Skeletal muscle tissue (tissue), 3 donors: ENCODE measurements at regions not wholly inside any gene's neighbourhood (a gene's known extent, or its start where the extent isn't known, plus 50 kb on each side); places are given as distances from the start of the nearest gene placed in this dataset.

Source experiments
- H3K27ac ChIP-seq: one replicate; pipeline ENCODE4 v1.7.0; 2013; ENCODE audit warnings: mild to moderate bottlenecking, low read depth, low read length, inconsistent platforms
- H3K27me3 ChIP-seq, 3 donors: one replicate each; pipeline ENCODE4 v1.7.0; 2013; ENCODE audit warnings: low read length in 3 of 3; ENCODE audit not compliant: control insufficient read depth in 3 of 3, insufficient read depth in 3 of 3
- H3K36me3 ChIP-seq, 3 donors: one replicate each; pipeline ENCODE4 v1.7.0; 2013; ENCODE audit warnings: low read length in 3 of 3; ENCODE audit not compliant: control insufficient read depth in 3 of 3, insufficient read depth in 3 of 3
- H3K4me1 ChIP-seq, 3 donors: one replicate each; pipeline ENCODE4 v1.7.0; 2013; ENCODE audit warnings: low read length in 3 of 3, mild to moderate bottlenecking in 3 of 3; ENCODE audit not compliant: control insufficient read depth in 3 of 3, insufficient read depth in 3 of 3
- H3K4me3 ChIP-seq, 3 donors: one replicate each; pipeline ENCODE4 v1.7.0; 2013; ENCODE audit warnings: low read length in 3 of 3
- H3K9ac ChIP-seq, 3 donors: one replicate each; pipeline ENCODE4 v1.7.0; 2013; ENCODE audit warnings: low read length in 3 of 3, mild to moderate bottlenecking in 3 of 3, moderate library complexity in 2 of 3, low read depth in 1 of 3
- H3K9me3 ChIP-seq, 3 donors: one replicate each; pipeline ENCODE4 v1.7.0; 2013; ENCODE audit warnings: low read length in 3 of 3; ENCODE audit not compliant: control insufficient read depth in 3 of 3
- donor health status: Osteomylitis.

DNA sequence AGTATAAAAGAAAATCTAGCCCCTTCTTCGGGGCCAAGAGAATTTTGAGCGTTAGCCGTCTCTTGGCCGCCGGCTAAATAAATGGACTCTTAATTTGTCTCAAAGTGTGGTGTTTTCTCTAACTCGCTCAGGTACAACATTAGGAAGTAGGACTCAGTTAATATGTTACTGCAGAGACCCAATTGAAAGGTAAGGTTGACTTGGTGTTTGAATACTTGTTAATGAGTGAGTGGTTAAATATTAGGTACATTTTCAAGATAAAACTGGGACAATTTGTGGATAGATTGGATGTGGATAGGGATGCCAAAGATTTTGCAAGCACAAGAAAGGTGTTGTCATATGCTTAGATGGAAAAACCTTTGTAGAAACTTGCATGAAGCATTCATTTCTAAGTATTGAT lies 1177.3 kb upstream of the CDH18 start:
- Histone ChIP-seq H3K27me3 (no peaks in the 10 kb centered on the region), H3K9ac (no peak overlapping the region), H3K4me3 (no peak overlapping the region), H3K36me3 (no peaks in the 10 kb centered on the region), H3K27ac (no peak overlapping the region), H3K9me3 (no peaks in the 10 kb centered on the region), H3K4me1 (no peaks in the 10 kb centered on the region)

DNA sequence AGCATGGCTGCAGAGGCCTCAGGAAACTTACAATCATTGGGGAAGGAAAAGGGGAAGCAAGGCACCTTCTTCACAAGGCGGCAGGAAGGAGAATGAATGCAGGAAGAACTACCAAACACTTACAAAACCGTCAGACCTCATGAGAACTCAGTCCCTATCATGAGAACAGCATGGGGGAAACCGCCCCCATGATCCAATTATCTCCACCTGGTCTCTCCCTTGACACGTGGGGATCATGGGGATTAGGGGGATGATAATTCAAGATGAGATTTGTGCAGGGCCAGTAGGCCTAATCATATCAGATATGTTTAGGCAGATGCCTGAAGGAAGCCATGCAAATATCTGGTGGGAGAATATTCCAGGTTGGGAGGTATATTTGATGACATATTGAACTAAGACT lies 1176.4 kb upstream of the CDH18 start:
- Histone ChIP-seq H3K27me3 (no peaks in the 10 kb centered on the region), H3K4me1 (no peaks in the 10 kb centered on the region), H3K4me3 (no peak overlapping the region), H3K9me3 (no peaks in the 10 kb centered on the region), H3K36me3 (no peaks in the 10 kb centered on the region), H3K9ac (no peak overlapping the region), H3K27ac (no peak overlapping the region)

DNA sequence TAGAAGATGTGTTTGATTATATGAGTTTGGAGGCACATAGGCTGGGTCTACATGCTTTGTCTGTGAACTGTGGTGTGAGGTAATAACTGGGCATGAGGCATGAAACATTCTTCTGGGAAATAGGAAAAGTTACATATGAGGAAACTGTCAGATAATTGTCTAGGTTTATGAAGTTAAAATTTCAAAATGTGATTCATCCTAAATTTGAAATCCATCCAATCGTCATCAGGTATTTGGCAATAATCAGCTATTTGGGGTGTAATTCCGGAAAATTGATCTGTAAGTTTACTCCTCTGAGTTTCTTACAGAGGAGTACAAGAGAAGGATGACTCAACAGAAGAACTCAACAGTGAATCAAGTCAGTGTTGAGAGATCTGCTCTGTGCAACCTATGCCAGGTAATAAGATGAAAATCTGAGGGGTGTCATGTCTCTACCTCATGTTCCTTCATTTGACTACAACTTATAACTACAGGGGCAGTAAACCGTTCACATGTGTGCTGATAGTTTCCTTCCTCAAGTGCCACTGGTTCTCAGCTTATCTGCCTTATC lies 1171.6 kb upstream of the CDH18 start:
- Histone ChIP-seq H3K4me3 (no peak overlapping the region), H3K9ac (no peak overlapping the region), H3K36me3 (no peaks in the 10 kb centered on the region), H3K27ac (no peak overlapping the region), H3K9me3 (no peaks in the 10 kb centered on the region), H3K4me1 (no peaks in the 10 kb centered on the region), H3K27me3 (no peaks in the 10 kb centered on the region)

DNA sequence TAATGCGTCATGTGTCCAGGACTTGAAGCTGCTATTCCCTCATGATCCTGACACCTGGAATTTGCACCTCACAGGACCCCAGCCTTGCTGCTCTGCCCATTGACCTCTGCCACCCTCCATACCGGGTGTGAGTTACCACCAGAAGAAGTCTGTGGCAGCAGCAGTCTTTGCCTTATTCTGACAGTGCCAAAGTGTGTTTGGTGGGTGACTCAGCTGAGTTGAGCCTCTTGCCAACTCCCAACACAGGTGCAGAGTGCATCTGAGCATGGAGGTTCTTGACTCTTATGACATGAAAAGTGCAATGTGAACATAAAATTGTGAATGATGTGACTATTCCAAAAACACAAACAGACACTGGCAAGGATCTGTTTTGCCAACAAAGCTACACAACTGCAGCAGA lies 1166.5 kb upstream of the CDH18 start:
- Histone ChIP-seq H3K4me1 (no peaks in the 10 kb centered on the region), H3K36me3 (no peaks in the 10 kb centered on the region), H3K9me3 (no peaks in the 10 kb centered on the region), H3K9ac (no peak overlapping the region), H3K4me3 (no peak overlapping the region), H3K27me3 (no peaks in the 10 kb centered on the region), H3K27ac (no peak overlapping the region)

DNA sequence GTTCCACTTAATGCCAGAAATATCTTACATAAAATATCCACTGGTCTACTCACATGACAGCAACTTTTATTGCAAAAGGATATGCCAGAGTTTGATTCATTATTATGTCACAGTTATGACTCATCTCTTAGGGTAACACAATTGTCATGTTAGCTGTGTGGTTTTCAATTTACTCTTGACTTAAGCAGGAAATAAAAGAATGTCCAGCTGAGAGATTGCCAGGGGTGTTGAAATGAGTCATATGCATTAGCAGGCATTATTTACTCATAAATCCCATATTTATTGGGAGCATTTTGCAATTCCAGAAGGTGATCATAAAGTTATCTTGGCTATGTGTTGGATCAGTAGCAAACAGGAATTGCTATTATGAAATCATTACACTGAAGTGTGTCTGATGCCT lies 1164.6 kb upstream of the CDH18 start:
- Histone ChIP-seq H3K27me3 (no peaks in the 10 kb centered on the region), H3K9me3 (no peaks in the 10 kb centered on the region), H3K4me3 (no peak overlapping the region), H3K36me3 (no peaks in the 10 kb centered on the region), H3K9ac (no peak overlapping the region), H3K4me1 (no peaks in the 10 kb centered on the region), H3K27ac (no peak overlapping the region)

DNA sequence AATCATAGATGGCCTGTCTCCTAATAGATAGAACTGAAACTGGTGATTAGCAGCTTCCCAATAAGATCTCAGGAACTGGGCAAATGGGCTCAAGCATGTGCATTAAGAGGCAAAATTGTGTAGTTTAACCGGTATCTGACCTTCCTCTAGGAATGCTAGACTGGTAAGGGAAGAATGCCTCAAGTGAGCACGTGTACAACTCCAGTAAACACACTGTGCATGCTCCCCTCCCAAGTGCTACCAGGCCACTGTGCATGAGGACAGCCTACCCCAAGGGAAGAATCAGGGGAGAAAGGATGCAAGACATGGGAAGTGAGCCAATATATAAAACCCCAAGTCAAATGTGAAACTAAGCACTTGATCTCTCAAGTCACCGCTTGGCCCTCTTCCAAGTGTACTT lies 1157.4 kb upstream of the CDH18 start:
- H3K9me3 ChIP-seq: no peaks in the 10 kb centered on the region
- no peaks in the 10 kb centered on the region for H3K27me3 ChIP-seq
- H3K27ac ChIP-seq: no peak overlapping the region
- no peak overlapping the region for H3K4me3 ChIP-seq
- no peaks in the 10 kb centered on the region for H3K4me1 ChIP-seq
- no peaks in the 10 kb centered on the region for H3K36me3 ChIP-seq
- no peak overlapping the region for H3K9ac ChIP-seq

DNA sequence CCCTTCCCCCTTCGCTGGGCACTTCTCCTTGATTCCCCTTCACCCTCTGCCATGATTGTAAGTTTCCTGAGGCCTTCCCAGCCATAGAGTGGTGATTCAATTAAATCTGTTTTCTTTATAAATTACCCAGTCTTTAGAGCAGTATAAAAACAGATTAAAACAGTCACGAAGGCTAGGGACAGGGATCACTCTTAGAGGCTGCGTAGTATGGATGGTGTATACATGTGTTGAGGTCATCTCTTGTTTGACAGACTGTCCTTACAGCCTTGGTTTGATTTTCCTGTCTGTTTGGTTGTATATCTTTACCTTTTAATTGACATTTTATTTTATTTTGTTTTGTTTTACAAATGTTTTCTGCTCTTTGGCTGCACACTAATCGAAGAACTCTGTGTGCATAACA lies 1155.7 kb upstream of the CDH18 start:
- no peak overlapping the region for H3K4me3 ChIP-seq
- H3K27ac ChIP-seq: no peak overlapping the region
- no peaks in the 10 kb centered on the region for H3K36me3 ChIP-seq
- no peak overlapping the region for H3K9ac ChIP-seq
- H3K4me1 ChIP-seq: no peaks in the 10 kb centered on the region
- H3K27me3 ChIP-seq: no peaks in the 10 kb centered on the region
- H3K9me3 ChIP-seq: no peaks in the 10 kb centered on the region

DNA sequence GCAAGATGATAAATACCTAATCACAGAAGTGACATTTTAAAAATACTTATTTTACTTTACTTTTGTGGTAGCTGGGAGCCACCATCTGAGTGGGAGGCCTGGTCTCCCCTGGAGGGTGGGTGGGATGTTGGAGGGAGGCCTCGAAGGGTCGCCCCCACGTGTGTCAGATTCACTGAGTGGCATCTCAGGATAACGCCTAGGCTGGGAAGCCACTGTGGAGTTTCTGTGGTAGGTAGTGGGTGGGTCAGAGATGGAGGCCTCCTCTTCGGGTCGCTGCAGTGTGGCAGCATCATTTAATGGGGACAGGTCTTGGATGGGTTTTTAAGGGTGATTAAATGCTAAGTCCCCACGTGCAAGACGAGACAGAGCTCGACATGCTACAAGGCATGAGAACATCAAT lies 1154.8 kb upstream of the CDH18 start:
- H3K27me3 ChIP-seq: no peaks in the 10 kb centered on the region
- H3K4me3 ChIP-seq: no peak overlapping the region
- no peaks in the 10 kb centered on the region for H3K4me1 ChIP-seq
- no peaks in the 10 kb centered on the region for H3K36me3 ChIP-seq
- no peak overlapping the region for H3K9ac ChIP-seq
- H3K27ac ChIP-seq: no peak overlapping the region
- H3K9me3 ChIP-seq: no peaks in the 10 kb centered on the region

DNA sequence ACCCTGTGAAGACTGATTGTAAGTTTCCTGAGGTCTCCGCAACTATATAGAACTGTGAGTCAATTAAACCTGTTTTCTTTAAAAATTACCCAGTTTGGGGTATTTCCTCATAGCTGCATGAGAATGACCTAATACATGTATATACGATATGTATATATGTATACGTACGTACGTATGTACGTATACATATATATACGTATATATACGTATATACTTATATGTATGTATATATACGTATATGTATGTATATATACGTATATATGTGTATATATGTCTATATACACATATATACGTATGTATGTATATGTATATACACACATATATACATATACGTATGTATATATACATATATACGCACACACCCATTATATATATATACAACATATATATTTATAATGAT lies 1153.0 kb upstream of the CDH18 start:
- no peak overlapping the region for H3K27ac ChIP-seq
- H3K36me3 ChIP-seq: no peaks in the 10 kb centered on the region

DNA sequence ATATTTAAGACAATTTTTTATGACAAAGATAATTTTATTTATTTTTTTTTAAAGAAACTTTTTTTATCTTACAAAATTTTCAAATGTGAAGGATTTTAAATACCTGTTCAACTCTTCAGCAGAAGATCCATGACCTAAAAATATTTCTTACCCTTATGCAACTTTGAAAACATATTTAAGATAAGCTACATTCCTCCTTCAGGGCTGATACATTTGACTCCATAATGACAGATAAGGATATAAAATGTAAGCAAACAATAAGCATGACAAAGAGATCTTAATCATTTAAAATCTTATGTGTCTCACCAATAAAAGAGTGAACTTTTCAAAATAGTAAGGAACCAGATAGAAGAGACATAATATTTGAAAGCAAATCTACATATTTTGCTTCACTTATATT lies 1138.2 kb upstream of the CDH18 start:
- H3K9me3 ChIP-seq: no peaks in the 10 kb centered on the region
- no peaks in the 10 kb centered on the region for H3K4me1 ChIP-seq
- H3K4me3 ChIP-seq: no peak overlapping the region
- no peak overlapping the region for H3K9ac ChIP-seq
- H3K27me3 ChIP-seq: no peaks in the 10 kb centered on the region
- no peak overlapping the region for H3K27ac ChIP-seq
- H3K36me3 ChIP-seq: no peaks in the 10 kb centered on the region

More for the DNA sequence above, 1153.0 kb upstream of the CDH18 start:
- H3K27me3 ChIP-seq: no peaks in the 10 kb centered on the region
- no peaks in the 10 kb centered on the region for H3K9me3 ChIP-seq
- H3K9ac ChIP-seq: no peak overlapping the region
- H3K4me1 ChIP-seq: no peaks in the 10 kb centered on the region
- no peak overlapping the region for H3K4me3 ChIP-seq
